SK-N-SH treated with all-trans-retinoic acid at 6 μM for 48 hours (cell line): ENCODE measurements at regions not wholly inside any gene's neighbourhood (a gene's known extent, or its start where the extent isn't known, plus 50 kb on each side); places are given as distances from the start of the nearest gene placed in this dataset.
A peak's percentile ranks its signal among the peaks of the same experiment; 100 is the strongest.
"Not testable (repeated sequence)": the region's sequence is repeated elsewhere in the genome, so short reads cannot be mapped to it uniquely, and the experiment has no call there.

Experiments
- ATAC-seq: fragments of 200-7000 bp; cut with Tn5 transposase; 3 replicates; pipeline ENCODE4 v1.9.1; 2020; ENCODE audit warnings: mild to moderate bottlenecking, moderate library complexity
- ARNTL ChIP-seq: fragments of 450-650 bp; formaldehyde crosslinking; IDR thresholded peaks from 2 replicates; pipeline ENCODE4 v1.5.0; 2020; ENCODE audit warnings: low read depth, mild to moderate bottlenecking, moderate library complexity, borderline replicate concordance
- BACH2 ChIP-seq: fragments of 250-450 bp; sonication (Bioruptor Pico); IDR thresholded peaks from 2 replicates; pipeline ENCODE4 v1.9.0; 2021; ENCODE audit warnings: mild to moderate bottlenecking, borderline replicate concordance
- CREB5 ChIP-seq: fragments of 250-450 bp; sonication (Bioruptor Pico); IDR thresholded peaks from 2 replicates; pipeline ENCODE4 v1.5.1; 2020; ENCODE audit warnings: low read depth, mild to moderate bottlenecking, moderate library complexity
- CSDC2 ChIP-seq: fragments of 250-450 bp; sonication (Bioruptor Pico); IDR thresholded peaks from 2 replicates; pipeline ENCODE4 v1.5.0; 2020; ENCODE audit warnings: mild to moderate bottlenecking, moderate library complexity
- CSRNP3 ChIP-seq: fragments of 250-450 bp; sonication (Bioruptor Pico); IDR thresholded peaks from 2 replicates; pipeline ENCODE4 v1.5.1; 2021; ENCODE audit warnings: mild to moderate bottlenecking, moderate library complexity
- GLIS3 ChIP-seq: fragments of 250-450 bp; sonication (Bioruptor Pico); IDR thresholded peaks from 2 replicates; pipeline ENCODE4 v1.5.0; 2020; ENCODE audit warnings: mild to moderate bottlenecking, moderate library complexity
- ISL1 ChIP-seq: fragments of 250-450 bp; sonication (Bioruptor Pico); IDR thresholded peaks from 2 replicates; pipeline ENCODE4 v2.1.2; 2022; ENCODE audit warnings: mild to moderate bottlenecking, moderate library complexity
- OSR1 ChIP-seq: fragments of 250-450 bp; sonication (Bioruptor Pico); IDR thresholded peaks from 2 replicates; pipeline ENCODE4 v1.8.0; 2022; ENCODE audit warnings: moderate library complexity, mild to moderate bottlenecking, inconsistent platforms
- PPARA ChIP-seq: fragments of 250-450 bp; sonication (Bioruptor Pico); IDR thresholded peaks from 2 replicates; pipeline ENCODE4 v1.5.0; 2020; ENCODE audit warnings: mild to moderate bottlenecking, borderline replicate concordance
- RARB ChIP-seq: fragments of 250-450 bp; sonication (Bioruptor Pico); IDR thresholded peaks from 2 replicates; pipeline ENCODE4 v1.8.0; 2021; ENCODE audit warnings: mild to moderate bottlenecking, moderate library complexity
- SNAI2 ChIP-seq: fragments of 250-450 bp; sonication (Bioruptor Pico); IDR thresholded peaks from 2 replicates; pipeline ENCODE4 v1.5.0; 2020; ENCODE audit warnings: mild to moderate bottlenecking, moderate library complexity
- TCF4 ChIP-seq: fragments of 250-450 bp; sonication (Bioruptor Pico); IDR thresholded peaks from 2 replicates; pipeline ENCODE4 v1.8.0; 2021; ENCODE audit warnings: mild to moderate bottlenecking, moderate library complexity, borderline replicate concordance
- TOX ChIP-seq: fragments of 250-450 bp; sonication (Bioruptor Pico); IDR thresholded peaks from 2 replicates; pipeline ENCODE4 v1.8.0; 2021; ENCODE audit warnings: mild to moderate bottlenecking, moderate library complexity, borderline replicate concordance
- ZC3H10 ChIP-seq: fragments of 250-450 bp; sonication (Bioruptor Pico); IDR thresholded peaks from 2 replicates; pipeline ENCODE4 v1.5.1; 2021; ENCODE audit warnings: mild to moderate bottlenecking, moderate library complexity
- ZFP3 ChIP-seq: fragments of 250-450 bp; sonication (Bioruptor Pico); IDR thresholded peaks from 2 replicates; pipeline ENCODE4 v1.5.0; 2020; ENCODE audit warnings: mild to moderate bottlenecking, moderate library complexity
- ZFP30 ChIP-seq: fragments of 450-650 bp; formaldehyde crosslinking; IDR thresholded peaks from 2 replicates; pipeline ENCODE4 v1.5.0; 2022; ENCODE audit warnings: mild to moderate bottlenecking, moderate library complexity
- ZNF565 ChIP-seq: fragments of 450-650 bp; formaldehyde crosslinking; conservative IDR thresholded peaks from 2 replicates; pipeline ENCODE4 v1.5.0; 2020; ENCODE audit warnings: low read depth, mild to moderate bottlenecking, moderate library complexity
- ZNF70 ChIP-seq: fragments of 450-650 bp; formaldehyde crosslinking; IDR thresholded peaks from 2 replicates; pipeline ENCODE4 v1.5.0; 2020; ENCODE audit warnings: mild to moderate bottlenecking, moderate library complexity
- ZNF8 ChIP-seq: fragments of 450-650 bp; formaldehyde crosslinking; IDR thresholded peaks from 2 replicates; pipeline ENCODE4 v1.5.0; 2020; ENCODE audit warnings: mild to moderate bottlenecking, moderate library complexity
- TF ChIP-seq, protein P1 (sequence below): fragments of 250-450 bp; sonication (Bioruptor Pico); IDR thresholded peaks from 2 replicates; pipeline ENCODE4 v1.8.0; 2021; ENCODE audit warnings: low read depth, mild to moderate bottlenecking, moderate library complexity, borderline replicate concordance

DNA sequence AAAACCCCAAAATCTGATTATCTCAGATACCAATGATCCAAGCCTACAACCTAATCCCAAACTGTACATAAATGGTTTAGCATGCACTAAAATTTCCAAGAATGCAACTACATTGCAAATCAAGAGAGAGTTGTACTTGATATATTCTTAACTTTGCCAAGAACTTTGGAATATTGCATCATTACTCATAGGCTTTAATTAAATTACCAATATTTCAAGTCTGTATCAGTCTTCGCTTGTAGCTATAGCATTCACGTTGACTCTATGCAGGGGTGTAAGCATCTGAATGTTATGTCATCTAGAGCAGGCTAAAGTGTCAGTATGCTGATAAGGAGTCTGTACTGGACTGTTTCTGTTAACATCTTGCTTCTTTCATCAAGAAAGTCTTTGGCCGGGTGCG, 56.3 kb downstream of the FOXI3 start:
- TF ChIP-seq ZFP3 (CRISPR knock-in tag), result no peak
- no peak for TF ChIP-seq TCF4
- TF ChIP-seq ISL1 (CRISPR knock-in tag), result peak; percentile 65
- no peak for ATAC-seq

- no peak for ATAC-seq
- TF ChIP-seq PPARA (CRISPR knock-in tag), result no peak
Observed at GRCh38 chr2:88377641-88377991, 74.9 kb downstream of the FOXI3 start.

- TF ChIP-seq RARB (CRISPR knock-in tag) (no peak), GLIS3 (CRISPR knock-in tag) (no peak), ZC3H10 (CRISPR knock-in tag) (no peak), ARNTL (CRISPR knock-in tag) (no peak), ZNF70 (CRISPR knock-in tag) (no peak), ZFP3 (CRISPR knock-in tag) (no peak), ZNF565 (CRISPR knock-in tag) (no peak), BACH2 (CRISPR knock-in tag) (no peak), CSRNP3 (no peak), CSDC2 (CRISPR knock-in tag) (no peak), TCF4 (no peak), CREB5 (CRISPR knock-in tag) (no peak)
- no peak for ATAC-seq
Observed at GRCh38 chr2:88372042-88372441, 80.5 kb downstream of the FOXI3 start.

GRCh38 chr2:88365408-88365807, 87.1 kb downstream of the FOXI3 start:
- ATAC-seq, result not testable (repeated sequence)

GRCh38 chr2:88355486-88355885, 97.0 kb downstream of the FOXI3 start:
- no peak for ATAC-seq
- TF ChIP-seq PPARA (CRISPR knock-in tag) (no peak), ISL1 (CRISPR knock-in tag) (no peak), TOX (CRISPR knock-in tag) (no peak), ZFP30 (no peak), ARNTL (CRISPR knock-in tag) (no peak), CSDC2 (CRISPR knock-in tag) (no peak), ZNF565 (CRISPR knock-in tag) (no peak), CREB5 (CRISPR knock-in tag) (no peak), CSRNP3 (no peak)
- TF ChIP-seq, protein P1, sequence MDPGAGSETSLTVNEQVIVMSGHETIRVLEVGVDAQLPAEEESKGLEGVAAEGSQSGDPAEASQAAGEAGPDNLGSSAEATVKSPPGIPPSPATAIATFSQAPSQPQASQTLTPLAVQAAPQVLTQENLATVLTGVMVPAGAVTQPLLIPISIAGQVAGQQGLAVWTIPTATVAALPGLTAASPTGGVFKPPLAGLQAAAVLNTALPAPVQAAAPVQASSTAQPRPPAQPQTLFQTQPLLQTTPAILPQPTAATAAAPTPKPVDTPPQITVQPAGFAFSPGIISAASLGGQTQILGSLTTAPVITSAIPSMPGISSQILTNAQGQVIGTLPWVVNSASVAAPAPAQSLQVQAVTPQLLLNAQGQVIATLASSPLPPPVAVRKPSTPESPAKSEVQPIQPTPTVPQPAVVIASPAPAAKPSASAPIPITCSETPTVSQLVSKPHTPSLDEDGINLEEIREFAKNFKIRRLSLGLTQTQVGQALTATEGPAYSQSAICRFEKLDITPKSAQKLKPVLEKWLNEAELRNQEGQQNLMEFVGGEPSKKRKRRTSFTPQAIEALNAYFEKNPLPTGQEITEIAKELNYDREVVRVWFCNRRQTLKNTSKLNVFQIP (CRISPR knock-in tag), result no peak
- TF ChIP-seq, all 23 proteins: peak for 0

- TF ChIP-seq ZFP3 (CRISPR knock-in tag) (no peak), TOX (CRISPR knock-in tag) (no peak), GLIS3 (CRISPR knock-in tag) (no peak), ZC3H10 (CRISPR knock-in tag) (no peak), BACH2 (CRISPR knock-in tag) (no peak), TCF4 (no peak), OSR1 (CRISPR knock-in tag) (no peak), SNAI2 (CRISPR knock-in tag) (no peak), PPARA (CRISPR knock-in tag) (no peak), CSDC2 (CRISPR knock-in tag) (no peak), ZNF70 (CRISPR knock-in tag) (no peak), ZFP30 (no peak), ARNTL (CRISPR knock-in tag) (no peak), ZNF8 (CRISPR knock-in tag) (no peak)
- TF ChIP-seq, protein P1 (CRISPR knock-in tag), result no peak
- TF ChIP-seq, all 23 proteins: peak for 0
- ATAC-seq, result no peak
Observed at GRCh38 chr2:88351249-88351601, 101.3 kb downstream of the FOXI3 start.
